Cerebellar nuclear complex (tissue), 1 donor: ENCODE measurements at regions not wholly inside any gene's neighbourhood (a gene's known extent, or its start where the extent isn't known, plus 50 kb on each side); places are given as distances from the start of the nearest gene placed in this dataset.

Source experiments
- DNase-seq, 2 experiments: peaks; one replicate each; lab custom pipeline; 2025; lab: John Stamatoyannopoulos, UW

DNA sequence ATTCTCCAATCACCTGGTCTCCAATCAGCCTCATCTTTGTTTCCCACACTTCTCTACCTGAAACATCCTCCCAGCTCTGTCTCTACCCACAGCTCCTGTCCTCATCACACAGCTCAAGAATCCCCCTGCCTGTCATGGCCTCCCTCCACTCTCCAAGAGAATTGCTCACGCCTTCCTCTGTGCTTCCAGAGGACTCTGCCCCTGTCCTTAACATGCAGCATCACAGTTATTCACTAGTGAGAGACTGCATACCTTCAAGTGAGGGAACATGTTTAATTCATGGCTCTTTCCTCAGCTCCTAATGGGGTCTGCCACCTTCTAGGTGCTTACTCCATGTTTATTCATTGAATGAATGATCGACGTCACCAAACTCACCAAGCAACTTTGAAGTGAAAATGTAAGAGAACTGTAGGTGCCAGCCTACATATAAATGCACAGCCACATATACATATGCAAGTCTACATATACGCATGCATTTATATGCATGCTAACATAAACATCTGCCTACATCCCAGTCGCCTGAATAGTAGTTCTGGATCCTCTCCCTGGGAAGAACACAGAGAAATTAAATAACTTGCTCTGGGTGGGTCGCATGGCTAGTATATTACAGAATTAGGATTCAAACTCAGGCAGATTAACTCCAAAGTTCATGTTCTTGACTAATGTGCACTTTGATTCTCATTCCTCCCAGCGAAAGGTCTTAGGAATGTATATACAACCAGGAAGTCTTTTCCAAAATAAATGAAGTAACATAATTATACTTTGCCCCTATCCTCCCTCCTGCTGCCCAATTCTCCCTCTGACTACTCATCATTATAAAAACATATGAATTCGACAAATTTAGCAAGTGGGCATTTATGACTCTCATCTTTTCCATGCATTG lies 295.6 kb downstream of the MAFB start:
- no peak for DNase-seq

GRCh38 chr20:40390654-40391053 lies 298.4 kb downstream of the MAFB start:
- no peak for DNase-seq

DNA sequence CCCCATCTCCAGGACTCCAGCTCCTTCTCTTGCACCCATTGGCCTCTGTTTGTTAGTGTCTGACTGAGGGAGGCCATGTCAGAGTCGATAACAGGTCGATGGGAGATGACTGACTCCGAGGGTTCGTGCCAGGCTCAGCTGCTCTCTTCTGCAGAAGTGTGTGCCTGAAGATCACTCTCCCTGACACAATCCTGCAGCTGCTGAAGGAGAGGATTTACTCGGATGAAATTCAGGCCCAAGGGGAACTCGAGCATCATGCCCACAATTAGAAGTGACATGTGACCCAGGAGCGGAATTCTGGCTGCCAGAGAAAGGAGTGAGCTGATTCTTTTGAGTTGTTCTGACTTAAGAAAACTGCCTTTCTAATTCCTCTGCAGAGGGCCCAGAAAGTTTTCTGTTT lies 318.2 kb downstream of the MAFB start:
- DNase-seq = no peak

GRCh38 chr20:40368876-40369275 lies 320.2 kb downstream of the MAFB start:
- no peak for DNase-seq

DNA sequence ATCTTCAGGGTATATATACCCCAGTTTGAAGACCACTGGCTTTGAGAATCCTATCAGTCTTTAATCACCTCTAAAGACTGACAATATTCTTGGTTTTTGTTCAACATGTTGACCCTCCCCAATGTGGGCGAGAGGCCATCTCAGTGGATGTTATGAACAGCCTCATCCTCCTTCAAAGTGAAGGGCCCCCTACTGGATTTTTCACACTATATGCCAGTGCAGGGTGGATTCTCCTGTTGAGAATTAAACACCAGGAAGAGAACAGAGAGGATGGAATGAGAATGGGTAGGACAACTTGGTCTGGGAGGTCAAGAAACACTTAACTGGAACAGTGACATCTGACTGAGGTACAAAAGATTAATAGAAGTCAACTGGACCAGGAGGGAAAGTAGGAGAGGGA lies 327.1 kb downstream of the MAFB start:
- DNase-seq = no peak

GRCh38 chr20:40359131-40359912 lies 329.7 kb downstream of the MAFB start:
- DNase-seq = no peak

DNA sequence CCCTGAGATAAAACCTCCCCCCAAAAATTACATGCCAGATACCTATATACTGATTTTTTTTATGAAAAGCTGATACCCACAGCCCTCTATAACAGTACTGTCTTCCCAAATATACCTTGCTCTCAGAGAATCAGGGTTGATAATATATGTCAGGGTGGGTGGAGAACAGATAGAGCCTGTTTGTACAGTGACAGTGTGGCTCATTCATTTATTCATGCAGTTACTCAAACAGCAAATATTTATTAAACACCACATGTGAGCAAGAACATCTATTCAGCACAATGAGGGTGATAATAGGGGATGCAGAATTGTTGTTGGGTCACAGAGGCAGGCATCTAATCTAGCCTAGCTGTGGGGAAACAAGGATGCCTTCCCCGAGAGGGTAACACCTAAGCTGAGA lies 334.2 kb downstream of the MAFB start:
- no peak for DNase-seq

DNA sequence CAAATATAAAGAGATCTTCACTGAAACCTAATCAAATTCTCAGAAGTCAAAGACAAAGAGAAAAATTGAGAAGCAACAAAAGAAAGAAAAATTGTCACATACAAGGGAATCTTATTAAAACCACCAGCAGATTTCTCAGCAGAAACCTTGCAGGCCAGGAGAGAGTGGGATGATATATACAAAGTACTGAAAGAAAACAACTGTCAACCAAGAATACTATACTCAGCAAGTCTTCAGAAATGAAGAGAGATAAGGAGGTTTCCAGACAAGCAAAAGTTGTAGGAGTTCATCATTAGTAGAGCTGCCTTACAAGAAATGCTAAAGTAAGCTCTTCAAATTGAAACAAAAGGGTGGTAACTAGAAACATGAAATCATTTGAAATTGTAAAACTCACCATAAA lies 345.6 kb downstream of the MAFB start:
- DNase-seq = no peak

- DNase-seq = no peak
These were observed 347.5 kb downstream of the MAFB start for GRCh38 chr20:40341561-40341960.

DNA sequence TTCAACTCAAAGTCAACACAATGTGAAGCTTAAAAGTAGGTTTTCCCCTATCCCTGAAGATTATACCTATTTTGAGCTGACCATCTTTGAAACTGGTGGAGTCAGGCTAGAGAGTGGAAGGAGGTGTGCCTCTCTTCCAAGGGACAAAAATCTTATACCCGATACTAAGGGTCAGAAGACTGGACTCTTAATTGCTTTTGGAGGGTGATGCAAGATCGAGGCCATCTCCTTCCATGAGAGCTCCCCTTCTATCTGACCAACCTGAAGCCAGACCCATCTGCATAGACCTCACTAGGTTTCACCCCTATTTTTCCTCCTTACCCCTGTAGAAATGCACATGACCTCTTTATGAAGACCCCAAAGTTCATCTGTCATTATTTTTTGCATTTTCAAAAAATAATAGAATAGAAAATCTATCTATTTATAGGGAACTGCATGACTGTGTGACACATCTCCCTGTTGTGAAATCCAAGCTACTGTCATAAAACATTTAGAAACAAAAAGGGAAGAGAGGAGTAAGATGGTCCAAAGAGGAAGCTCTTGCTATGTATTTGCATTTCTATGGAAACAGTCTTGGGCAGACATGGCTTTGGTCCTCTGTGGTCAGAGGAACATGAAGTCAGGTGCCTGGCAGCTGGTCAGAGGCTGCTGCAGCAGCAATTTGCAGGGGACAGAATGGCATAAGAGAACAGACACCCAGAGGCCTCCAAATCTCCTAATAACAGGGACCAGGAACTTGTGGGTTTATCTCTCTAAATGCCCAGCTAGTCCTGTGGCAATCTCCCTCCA lies 349.2 kb downstream of the MAFB start:
- no peak for DNase-seq

DNA sequence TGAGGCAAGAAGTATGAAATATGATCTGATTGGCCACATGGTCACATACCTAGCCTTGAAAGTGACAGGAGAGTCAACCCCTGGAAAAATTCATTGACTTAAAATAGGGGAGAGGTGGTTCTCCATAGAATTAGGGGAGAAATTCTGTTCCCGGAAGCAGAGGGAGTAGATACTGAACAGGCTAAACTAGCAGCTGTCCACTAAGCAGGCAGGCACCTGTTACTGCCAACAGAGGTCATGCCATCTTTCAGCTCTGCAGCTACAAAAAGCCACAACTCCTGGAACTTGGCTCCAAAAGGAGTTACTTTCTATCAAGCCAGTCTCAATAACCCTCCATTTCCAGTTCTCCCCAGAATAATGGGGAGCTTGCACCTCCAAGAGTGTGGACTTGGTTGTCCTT lies 352.5 kb downstream of the MAFB start:
- DNase-seq = no peak

DNA sequence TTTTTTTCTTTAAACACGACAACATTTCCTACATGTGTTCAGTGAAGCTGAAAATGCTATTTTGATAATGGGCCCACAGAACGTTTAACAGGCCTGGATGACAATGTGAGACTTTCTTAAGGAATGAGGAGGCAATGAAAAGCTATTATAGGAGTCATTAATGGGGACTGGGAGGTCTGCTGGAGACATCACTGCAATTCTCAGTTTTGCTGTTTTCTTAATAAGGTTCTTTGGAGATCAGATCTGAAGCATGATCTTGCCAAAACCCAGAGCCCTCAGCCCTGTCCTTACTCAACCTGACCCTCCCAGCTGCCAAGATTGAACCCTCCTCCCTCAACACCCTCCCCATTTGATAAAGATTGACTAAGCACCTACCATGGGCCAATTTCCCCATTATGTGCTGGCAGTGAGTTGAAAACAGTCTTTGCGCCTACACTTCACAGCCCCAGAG lies 353.1 kb downstream of the MAFB start:
- DNase-seq = no peak

- no peak for DNase-seq
These were observed 353.6 kb downstream of the MAFB start for GRCh38 chr20:40335437-40335836.

DNA sequence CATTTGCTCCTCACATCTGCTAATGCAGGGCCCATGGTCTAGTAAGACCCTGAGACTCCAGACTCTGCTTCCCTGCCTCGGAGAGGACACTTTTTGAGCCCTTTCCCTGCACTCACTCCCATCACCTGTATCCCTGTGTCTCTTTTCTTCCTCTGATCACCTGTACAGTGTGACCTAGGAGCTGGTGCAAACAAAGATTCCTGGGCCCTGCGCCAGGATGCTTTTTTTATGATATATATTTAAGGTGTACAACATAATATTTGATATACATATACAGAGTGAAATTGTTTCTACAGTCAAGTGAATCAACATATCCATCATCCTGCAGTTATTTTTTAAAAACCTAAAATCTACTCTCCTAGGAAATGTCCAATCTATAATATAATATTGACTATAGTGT lies 355.4 kb downstream of the MAFB start:
- DNase-seq = no peak

DNA sequence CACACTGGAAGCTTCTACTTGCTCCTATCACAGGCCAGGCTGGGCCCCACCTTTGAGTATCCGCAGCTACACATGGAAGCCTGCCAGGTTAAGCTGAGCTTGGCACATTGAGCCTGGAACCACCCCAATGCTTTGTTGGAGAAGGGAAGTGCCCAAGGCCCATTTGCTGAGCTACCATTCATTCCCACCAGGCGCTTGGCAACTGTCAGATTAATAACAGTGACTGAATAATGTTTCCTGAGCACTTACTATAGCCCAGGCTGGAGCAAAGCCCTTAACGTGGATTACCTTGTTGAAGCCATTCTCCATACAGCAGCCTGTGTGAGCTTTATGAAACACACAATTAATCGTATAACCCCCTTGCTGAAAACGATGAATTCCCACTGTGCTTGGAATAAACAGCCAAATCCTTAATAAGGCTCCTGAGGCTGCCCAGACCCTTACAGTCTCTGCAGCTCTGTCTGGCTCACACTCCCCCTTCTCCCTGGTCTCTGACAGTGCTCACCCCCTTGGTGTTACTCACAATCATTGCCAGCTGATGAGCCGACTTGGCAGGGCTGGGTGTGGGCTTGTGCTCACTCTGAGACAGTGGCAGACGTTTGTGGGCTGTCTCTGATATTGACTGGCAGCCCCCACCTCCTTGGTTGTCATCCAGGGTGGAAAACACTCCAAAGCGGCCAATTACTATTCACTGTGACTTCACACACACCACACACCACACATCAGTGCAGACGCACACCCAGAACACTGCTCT lies 357.1 kb downstream of the MAFB start:
- DNase-seq = no peak

- no peak for DNase-seq
These were observed 357.8 kb downstream of the MAFB start for GRCh38 chr20:40331249-40331648.

DNA sequence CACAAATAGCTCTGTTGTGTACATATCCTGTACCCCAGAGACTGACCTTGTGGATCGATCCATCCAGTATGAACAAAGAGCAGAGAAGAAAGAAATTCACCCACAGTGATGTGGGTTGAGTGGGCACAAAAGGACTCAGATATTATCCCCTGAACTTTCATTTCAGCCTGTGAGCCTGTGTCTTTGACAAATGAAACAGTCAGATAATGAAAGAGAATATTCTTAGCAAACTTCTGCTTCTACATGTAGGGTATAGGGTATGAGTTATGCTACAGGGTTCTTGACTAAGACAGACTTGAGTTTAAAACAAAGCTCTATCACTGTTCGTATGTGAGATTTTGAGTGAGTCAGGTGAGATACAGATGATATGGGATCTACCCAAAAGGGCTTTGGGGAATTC lies 359.7 kb downstream of the MAFB start:
- no peak for DNase-seq

DNA sequence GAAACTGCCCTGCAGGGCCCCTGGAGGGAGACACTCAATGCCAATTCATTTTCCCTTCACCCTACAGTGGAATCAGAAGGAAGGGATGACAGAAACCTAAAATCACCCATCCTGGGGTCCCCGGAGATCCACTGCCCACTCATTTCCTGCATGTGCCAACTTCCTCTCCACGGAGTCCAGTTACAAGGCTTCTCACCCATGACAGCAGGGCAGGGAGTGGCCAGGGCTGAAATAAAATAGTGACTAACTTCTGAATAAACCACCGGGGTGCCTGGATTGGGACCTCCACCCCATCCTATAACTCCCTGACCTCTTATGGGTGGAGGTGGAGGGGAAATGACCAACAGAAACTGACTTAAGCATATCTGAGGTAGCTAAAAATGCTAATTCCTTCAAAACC lies 362.3 kb downstream of the MAFB start:
- DNase-seq = no peak

DNA sequence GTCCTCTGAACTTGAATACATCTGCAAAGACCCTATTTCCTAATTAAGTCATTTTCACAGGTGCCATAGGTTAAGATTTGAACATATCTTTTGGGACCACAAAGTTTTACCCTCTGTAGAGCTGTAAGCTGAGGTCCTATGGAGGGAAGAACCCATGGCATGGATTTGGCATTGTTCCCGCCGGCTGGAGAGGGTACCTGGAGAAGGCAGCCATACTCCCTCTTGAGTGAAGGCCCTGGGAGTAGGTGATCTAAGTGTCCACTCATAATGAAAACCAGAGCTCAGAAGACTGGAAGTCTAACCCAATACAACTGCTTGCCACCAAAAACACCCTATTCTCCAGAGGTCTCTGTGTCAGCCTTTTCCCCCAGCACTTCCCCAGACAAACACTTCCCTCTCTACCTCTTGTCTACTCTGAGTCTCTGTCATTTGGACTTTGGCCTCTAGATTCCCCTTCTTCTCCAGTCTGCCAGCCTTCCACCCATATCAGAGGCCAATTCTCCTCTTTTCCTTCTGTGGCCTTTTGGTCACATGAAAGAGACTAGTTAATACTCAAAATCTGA lies 363.9 kb downstream of the MAFB start:
- no peak for DNase-seq

GRCh38 chr20:40323361-40323794 lies 365.7 kb downstream of the MAFB start:
- no peak for DNase-seq

GRCh38 chr20:40322941-40323340 lies 366.1 kb downstream of the MAFB start:
- no peak for DNase-seq
